ENCODE measurements at regions not wholly inside any gene's neighbourhood (a gene's known extent, or its start where the extent isn't known, plus 50 kb on each side); places are given as distances from the start of the nearest gene placed in this dataset.

DNA sequence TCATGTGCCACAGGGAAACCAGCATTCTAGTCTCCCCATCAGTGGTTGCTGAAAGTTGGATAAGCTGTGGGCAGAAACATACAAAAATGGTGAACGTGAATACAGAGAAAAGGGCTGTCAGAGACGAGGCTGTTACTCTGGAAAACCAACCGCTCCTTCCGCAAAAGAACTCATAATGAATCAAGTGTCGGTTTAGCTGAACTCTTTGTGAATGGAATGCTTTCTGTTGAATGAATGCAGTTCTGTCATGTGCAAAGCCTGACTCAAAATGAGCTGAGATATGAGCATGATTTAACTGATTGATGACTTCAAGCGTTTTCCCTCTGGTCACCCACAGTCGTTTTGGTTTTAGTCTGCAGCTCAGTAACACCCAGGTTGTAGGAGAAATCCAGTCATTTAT lies 298.3 kb downstream of the ETS1 start:
- no peak for TF ChIP-seq SUZ12 (IDR thresholded peaks at IDR 0.05; ENCODE audit: extremely low read depth, insufficient read depth, insufficient read length)
- no peak for TF ChIP-seq ZNF274 (IDR thresholded peaks at IDR 0.05; ENCODE audit: low read depth, low read length)
- no peak for TF ChIP-seq YY1 (IDR thresholded peaks at IDR 0.05; ENCODE audit: insufficient read depth, insufficient read length)
